Type B pancreatic cell (in vitro differentiated cells): ENCODE measurements at regions not wholly inside any gene's neighbourhood (a gene's known extent, or its start where the extent isn't known, plus 50 kb on each side); places are given as distances from the start of the nearest gene placed in this dataset.

Experiments
- DNase-seq: peaks from one replicate; pipeline ENCODE4 v3.0.0; 2021; ENCODE audit warnings: mixed read lengths; ENCODE audit not compliant: unreplicated experiment; ENCODE audit errors: extremely low spot score
- H3K27ac Mint-ChIP-seq: 2 replicates; pipeline ENCODE4 v1.8.0; 2021; ENCODE audit warnings: mild to moderate bottlenecking, mixed read lengths
- H3K27me3 Mint-ChIP-seq: 2 replicates; pipeline ENCODE4 v1.8.0; 2021; ENCODE audit warnings: mixed read lengths
- H3K36me3 Mint-ChIP-seq: 2 replicates; pipeline ENCODE4 v1.8.0; 2021; ENCODE audit warnings: mixed read lengths
- H3K4me1 Mint-ChIP-seq: one replicate; pipeline ENCODE4 v1.8.0; 2021; ENCODE audit warnings: mixed read lengths; ENCODE audit not compliant: unreplicated experiment
- H3K4me3 Mint-ChIP-seq: 2 replicates; pipeline ENCODE4 v1.8.0; 2021; ENCODE audit warnings: mild to moderate bottlenecking, mixed read lengths
- H3K9me3 Mint-ChIP-seq: 2 replicates; pipeline ENCODE4 v1.8.0; 2021; ENCODE audit warnings: mixed read lengths
- CTCF ChIP-seq: fragments of 200-600 bp; sonication (generic); conservative IDR thresholded peaks from 2 replicates; pipeline ENCODE4 v1.5.0; 2021; ENCODE audit warnings: antibody characterized with exemption, mild to moderate bottlenecking

GRCh38 chr15:80331886-80332406 is 72.2 kb upstream of the ARNT2 start:
- H3K36me3 Mint-ChIP-seq, result no peaks in the 10 kb centered on the region
- peaks cover 12% of the 10 kb centered on the region for H3K27me3 Mint-ChIP-seq
- no peak for DNase-seq
- H3K9me3 Mint-ChIP-seq, result peaks cover 5% of the 10 kb centered on the region
- H3K27ac Mint-ChIP-seq, result no peak overlapping the region
- H3K4me1 Mint-ChIP-seq, result no peaks in the 10 kb centered on the region
- H3K4me3 Mint-ChIP-seq, result no peak overlapping the region
- TF ChIP-seq CTCF, result no peak

GRCh38 chr15:80333261-80333660 is 70.9 kb upstream of the ARNT2 start:
- Mint-ChIP-seq H3K27ac (no peak overlapping the region), H3K4me1 (no peaks in the 10 kb centered on the region), H3K27me3 (peaks cover 14% of the 10 kb centered on the region), H3K36me3 (no peaks in the 10 kb centered on the region), H3K9me3 (peaks cover 5% of the 10 kb centered on the region), H3K4me3 (no peak overlapping the region)
- no peak for TF ChIP-seq CTCF
- DNase-seq, result no peak

- H3K9me3 Mint-ChIP-seq, result peaks cover 5% of the 10 kb centered on the region
- H3K27ac Mint-ChIP-seq, result no peak overlapping the region
- H3K4me3 Mint-ChIP-seq, result no peak overlapping the region
- no peaks in the 10 kb centered on the region for H3K36me3 Mint-ChIP-seq
- no peak for DNase-seq
- H3K27me3 Mint-ChIP-seq, result peaks cover 11% of the 10 kb centered on the region
- no peaks in the 10 kb centered on the region for H3K4me1 Mint-ChIP-seq
- no peak for TF ChIP-seq CTCF
Measured at GRCh38 chr15:80334521-80334920, 69.7 kb upstream of the ARNT2 start.

- no peak for DNase-seq
- TF ChIP-seq CTCF, result no peak
- Mint-ChIP-seq H3K27me3 (peaks cover 35% of the 10 kb centered on the region), H3K27ac (no peak overlapping the region), H3K9me3 (peaks cover 5% of the 10 kb centered on the region), H3K4me3 (no peak overlapping the region), H3K4me1 (no peaks in the 10 kb centered on the region), H3K36me3 (no peaks in the 10 kb centered on the region)
Measured at GRCh38 chr15:80339601-80340000, 64.6 kb upstream of the ARNT2 start.

GRCh38 chr15:80342148-80342547 is 62.0 kb upstream of the ARNT2 start:
- H3K4me1 Mint-ChIP-seq, result no peaks in the 10 kb centered on the region
- H3K27ac Mint-ChIP-seq, result no peak overlapping the region
- H3K9me3 Mint-ChIP-seq, result no peaks in the 10 kb centered on the region
- no peaks in the 10 kb centered on the region for H3K36me3 Mint-ChIP-seq
- DNase-seq, result no peak
- peaks cover 28% of the 10 kb centered on the region for H3K27me3 Mint-ChIP-seq
- TF ChIP-seq CTCF, result no peak
- H3K4me3 Mint-ChIP-seq, result no peak overlapping the region

GRCh38 chr15:80343554-80343992 is 60.6 kb upstream of the ARNT2 start:
- DNase-seq, result no peak
- Mint-ChIP-seq H3K36me3 (no peaks in the 10 kb centered on the region), H3K4me3 (no peak overlapping the region), H3K27ac (no peak overlapping the region), H3K4me1 (no peaks in the 10 kb centered on the region), H3K27me3 (peaks cover 28% of the 10 kb centered on the region), H3K9me3 (no peaks in the 10 kb centered on the region)
- no peak for TF ChIP-seq CTCF
